ENCODE measurements at regions not wholly inside any gene's neighbourhood (a gene's known extent, or its start where the extent isn't known, plus 50 kb on each side); places are given as distances from the start of the nearest gene placed in this dataset.

DNA sequence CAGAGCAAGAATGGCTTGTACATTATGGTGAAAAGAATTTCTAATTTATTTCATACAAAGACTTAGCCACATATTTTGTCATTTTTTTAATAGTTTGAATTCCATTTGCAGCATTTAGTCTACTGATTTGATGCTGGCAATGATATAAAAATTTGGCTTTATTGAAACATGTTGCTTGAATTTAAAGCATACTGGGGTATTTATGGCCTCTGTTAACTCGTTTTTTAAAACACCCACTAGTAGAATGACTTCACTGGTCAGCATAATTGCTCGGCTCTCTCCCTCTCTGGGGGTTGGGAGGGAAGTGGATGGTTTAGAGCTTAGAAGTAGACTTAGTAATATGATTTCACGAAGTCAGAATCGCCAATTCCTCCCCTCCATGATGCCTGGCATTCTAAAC is 354.9 kb upstream of the HTR2A start:
- DNase-seq (ENCODE audit: low read depth) = no peak
- TF ChIP-seq, protein P1, sequence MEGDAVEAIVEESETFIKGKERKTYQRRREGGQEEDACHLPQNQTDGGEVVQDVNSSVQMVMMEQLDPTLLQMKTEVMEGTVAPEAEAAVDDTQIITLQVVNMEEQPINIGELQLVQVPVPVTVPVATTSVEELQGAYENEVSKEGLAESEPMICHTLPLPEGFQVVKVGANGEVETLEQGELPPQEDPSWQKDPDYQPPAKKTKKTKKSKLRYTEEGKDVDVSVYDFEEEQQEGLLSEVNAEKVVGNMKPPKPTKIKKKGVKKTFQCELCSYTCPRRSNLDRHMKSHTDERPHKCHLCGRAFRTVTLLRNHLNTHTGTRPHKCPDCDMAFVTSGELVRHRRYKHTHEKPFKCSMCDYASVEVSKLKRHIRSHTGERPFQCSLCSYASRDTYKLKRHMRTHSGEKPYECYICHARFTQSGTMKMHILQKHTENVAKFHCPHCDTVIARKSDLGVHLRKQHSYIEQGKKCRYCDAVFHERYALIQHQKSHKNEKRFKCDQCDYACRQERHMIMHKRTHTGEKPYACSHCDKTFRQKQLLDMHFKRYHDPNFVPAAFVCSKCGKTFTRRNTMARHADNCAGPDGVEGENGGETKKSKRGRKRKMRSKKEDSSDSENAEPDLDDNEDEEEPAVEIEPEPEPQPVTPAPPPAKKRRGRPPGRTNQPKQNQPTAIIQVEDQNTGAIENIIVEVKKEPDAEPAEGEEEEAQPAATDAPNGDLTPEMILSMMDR (conservative IDR thresholded peaks at IDR 0.05; ENCODE audit: low read depth, low read length) = no peak
- H3K4me3 ChIP-seq (ENCODE audit: low read depth, low read length) = no peak overlapping the region

DNA sequence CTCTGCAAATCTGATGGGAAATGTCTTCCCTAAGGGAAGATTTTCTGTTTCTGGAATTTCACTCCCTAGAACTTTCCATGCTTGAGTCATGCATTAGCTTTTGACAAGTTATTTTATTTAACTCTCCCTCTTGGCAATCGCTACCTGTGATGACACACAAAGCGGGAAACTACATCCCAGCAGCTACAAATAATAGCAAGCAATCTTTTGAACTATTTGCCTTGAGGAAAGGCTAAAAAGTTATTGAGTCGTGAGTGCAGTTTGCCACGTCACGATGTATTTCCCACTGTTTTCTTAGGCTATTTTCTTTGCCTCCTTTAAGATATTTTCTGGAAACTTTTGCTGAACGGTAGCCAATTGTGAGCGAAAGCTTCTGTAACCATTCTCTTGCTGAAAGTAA is 353.3 kb upstream of the HTR2A start:
- H3K4me3 ChIP-seq (ENCODE audit: low read depth, low read length) = no peak overlapping the region
- TF ChIP-seq, protein P1 (conservative IDR thresholded peaks at IDR 0.05; ENCODE audit: low read depth, low read length) = no peak
- DNase-seq (ENCODE audit: low read depth) = no peak

DNA sequence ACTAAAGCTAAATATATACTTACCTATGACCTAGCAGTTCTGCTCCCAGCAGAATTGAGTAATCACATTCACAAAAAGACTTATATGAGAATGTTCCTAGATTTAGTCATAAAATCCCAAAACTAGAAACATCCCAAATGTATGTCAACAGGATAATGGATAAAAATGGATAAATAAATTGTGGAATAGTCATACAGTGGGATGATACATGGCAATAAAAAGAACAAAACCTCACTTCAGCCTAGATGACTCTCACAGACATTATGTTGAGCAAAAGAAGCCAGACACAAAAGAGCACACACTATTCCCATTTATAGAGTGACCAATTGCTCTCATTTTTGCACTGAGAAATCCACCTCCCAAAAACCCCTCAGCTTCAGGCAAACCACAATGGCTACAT is 352.4 kb upstream of the HTR2A start:
- H3K4me3 ChIP-seq (ENCODE audit: low read depth, low read length) = no peak overlapping the region
- DNase-seq (ENCODE audit: low read depth) = no peak
- TF ChIP-seq, protein P1 (conservative IDR thresholded peaks at IDR 0.05; ENCODE audit: low read depth, low read length) = no peak

GRCh38 chr13:47241446-47241845 is 344.6 kb upstream of the HTR2A start:
- no peak for DNase-seq (ENCODE audit: low read depth)
- TF ChIP-seq, protein P1 (conservative IDR thresholded peaks at IDR 0.05; ENCODE audit: low read depth, low read length) = no peak
- H3K4me3 ChIP-seq (ENCODE audit: low read depth, low read length) = no peak overlapping the region

DNA sequence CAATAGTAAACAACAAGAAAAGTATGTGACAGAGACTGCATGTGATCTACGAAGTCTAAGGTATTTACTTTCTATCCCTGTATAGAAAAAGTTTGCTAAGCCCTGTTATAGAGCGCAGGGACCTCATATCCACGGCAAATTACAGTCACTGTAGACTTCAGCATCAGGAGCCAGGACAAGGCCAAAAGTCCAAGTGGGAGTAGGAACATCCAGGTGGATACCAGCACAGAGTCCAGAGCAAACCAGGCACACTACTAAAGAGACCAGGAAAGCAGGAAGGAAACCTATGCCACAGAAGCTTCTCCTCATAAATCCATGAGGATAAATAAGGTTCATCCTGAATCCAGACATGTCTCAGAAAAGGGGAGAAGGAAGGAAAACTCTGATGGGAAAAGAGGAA is 342.2 kb upstream of the HTR2A start:
- TF ChIP-seq, protein P1 (conservative IDR thresholded peaks at IDR 0.05; ENCODE audit: low read depth, low read length) = no peak
- DNase-seq (ENCODE audit: low read depth) = no peak
- no peak overlapping the region for H3K4me3 ChIP-seq (ENCODE audit: low read depth, low read length)

- TF ChIP-seq, protein P1 (conservative IDR thresholded peaks at IDR 0.05; ENCODE audit: low read depth, low read length) = no peak
Measured at GRCh38 chr13:47237571-47237970, 340.7 kb upstream of the HTR2A start.

DNA sequence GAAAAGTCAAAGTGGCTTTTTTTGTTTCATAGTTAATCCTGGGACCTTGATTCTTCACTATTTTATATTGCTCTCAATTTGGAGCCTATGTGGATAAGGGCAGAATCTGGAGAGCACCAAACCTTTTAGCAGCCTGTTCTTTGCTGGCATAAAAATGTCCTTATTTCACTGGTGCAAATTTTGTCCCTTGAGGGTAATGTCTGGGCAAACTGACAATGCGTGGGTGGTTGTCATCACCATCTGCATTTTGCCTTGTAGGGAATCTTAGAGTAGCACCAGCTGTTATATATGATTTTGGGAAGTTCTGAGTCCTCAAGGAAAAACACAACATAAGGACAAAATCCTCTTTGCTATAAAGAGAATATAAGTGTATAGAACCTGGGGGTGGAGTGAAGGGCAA is 336.9 kb upstream of the HTR2A start:
- TF ChIP-seq, protein P1 (conservative IDR thresholded peaks at IDR 0.05; ENCODE audit: low read depth, low read length) = no peak
- no peak for DNase-seq (ENCODE audit: low read depth)
- no peak overlapping the region for H3K4me3 ChIP-seq (ENCODE audit: low read depth, low read length)

More at GRCh38 chr13:47237571-47237970, 340.7 kb upstream of the HTR2A start:
- H3K4me3 ChIP-seq (ENCODE audit: low read depth, low read length) = no peak overlapping the region
- no peak for DNase-seq (ENCODE audit: low read depth)
